Activated CD4-positive, alpha-beta T cell treated with anti-CD3 and anti-CD28 coated beads, Interleukin-2, Interleukin-6, amounts not matched to agents 100 ng/mL and 50 ng/mL, durations not matched to agents 16 hours and 8 hours (primary cell): ENCODE measurements at regions not wholly inside any gene's neighbourhood (a gene's known extent, or its start where the extent isn't known, plus 50 kb on each side); places are given as distances from the start of the nearest gene placed in this dataset.

ENCODE experiments used
- DNase-seq: peaks from one replicate; pipeline ENCODE4 v3.0.0-alpha.2; 2020

- DNase-seq, result no peak
Observed at GRCh38 chr5:128736553-128736952, 198.5 kb upstream of the FBN2 start.

- no peak for DNase-seq
Observed at GRCh38 chr5:128749136-128749898, 211.3 kb upstream of the FBN2 start.

GRCh38 chr5:128750155-128750554 lies 212.1 kb upstream of the FBN2 start:
- no peak for DNase-seq

- no peak for DNase-seq
Observed at GRCh38 chr5:128757196-128757959, 207.9 kb upstream of the SLC27A6 start.

- DNase-seq, result no peak
Observed at GRCh38 chr5:128762661-128763306, 202.5 kb upstream of the SLC27A6 start.

- no peak for DNase-seq
Observed at GRCh38 chr5:128763321-128763720, 202.0 kb upstream of the SLC27A6 start.

GRCh38 chr5:128764601-128765310 lies 200.5 kb upstream of the SLC27A6 start:
- DNase-seq, result no peak

- no peak for DNase-seq
Observed at GRCh38 chr5:128765448-128766061, 199.7 kb upstream of the SLC27A6 start.

GRCh38 chr5:128766406-128766805 lies 198.9 kb upstream of the SLC27A6 start:
- DNase-seq, result no peak

GRCh38 chr5:128770907-128771306 lies 194.4 kb upstream of the SLC27A6 start:
- no peak for DNase-seq

GRCh38 chr5:128772356-128772755 lies 192.9 kb upstream of the SLC27A6 start:
- DNase-seq, result no peak

GRCh38 chr5:128773378-128773777 lies 191.9 kb upstream of the SLC27A6 start:
- no peak for DNase-seq

- no peak for DNase-seq
Observed at GRCh38 chr5:128774605-128775004, 190.7 kb upstream of the SLC27A6 start.

GRCh38 chr5:128775558-128775957 lies 189.7 kb upstream of the SLC27A6 start:
- no peak for DNase-seq

GRCh38 chr5:128777052-128777451 lies 188.2 kb upstream of the SLC27A6 start:
- peak; percentile 15 for DNase-seq

- DNase-seq, result no peak
Observed at GRCh38 chr5:128778474-128778873, 186.8 kb upstream of the SLC27A6 start.

GRCh38 chr5:128782446-128782845 lies 182.8 kb upstream of the SLC27A6 start:
- DNase-seq, result no peak

GRCh38 chr5:128784726-128785125 lies 180.6 kb upstream of the SLC27A6 start:
- no peak for DNase-seq

- DNase-seq, result no peak
Observed at GRCh38 chr5:128791312-128791711, 174.0 kb upstream of the SLC27A6 start.

- DNase-seq, result no peak
Observed at GRCh38 chr5:128796506-128796905, 168.8 kb upstream of the SLC27A6 start.

- DNase-seq, result no peak
Observed at GRCh38 chr5:128798871-128799270, 166.4 kb upstream of the SLC27A6 start.

GRCh38 chr5:128799945-128800344 lies 165.3 kb upstream of the SLC27A6 start:
- no peak for DNase-seq

GRCh38 chr5:128800377-128800776 lies 164.9 kb upstream of the SLC27A6 start:
- DNase-seq, result no peak
